Memory B cell (primary cell): ENCODE measurements at regions not wholly inside any gene's neighbourhood (a gene's known extent, or its start where the extent isn't known, plus 50 kb on each side); places are given as distances from the start of the nearest gene placed in this dataset.
A peak's percentile ranks its signal among the peaks of the same experiment; 100 is the strongest.

ENCODE experiments used
- ATAC-seq: fragments of 150-1000 bp; cut with Tn5 transposase; 2 replicates; pipeline ENCODE4 v1.10.0; 2021; ENCODE audit warnings: low read depth, mild to moderate bottlenecking, moderate library complexity
- DNase-seq, 2 donors: peaks; one replicate each; pipeline ENCODE4 v3.0.0; 2022; ENCODE audit warnings: low spot score in 2 of 2
- H3K27ac Mint-ChIP-seq: one replicate; pipeline ENCODE4 v1.8.0; 2022; ENCODE audit warnings: mild to moderate bottlenecking, moderate library complexity, mixed read lengths
- H3K27me3 Mint-ChIP-seq: one replicate; pipeline ENCODE4 v1.8.0; 2022; ENCODE audit warnings: mixed read lengths
- H3K36me3 Mint-ChIP-seq: one replicate; pipeline ENCODE4 v1.8.0; 2022; ENCODE audit warnings: mild to moderate bottlenecking, mixed read lengths
- H3K4me1 Mint-ChIP-seq: one replicate; pipeline ENCODE4 v1.8.0; 2022; ENCODE audit warnings: mixed read lengths
- H3K4me3 Mint-ChIP-seq: one replicate; pipeline ENCODE4 v1.8.0; 2022; ENCODE audit warnings: mild to moderate bottlenecking, moderate library complexity, mixed read lengths
- H3K9me3 Mint-ChIP-seq: one replicate; pipeline ENCODE4 v1.8.0; 2022; ENCODE audit warnings: mixed read lengths

DNA sequence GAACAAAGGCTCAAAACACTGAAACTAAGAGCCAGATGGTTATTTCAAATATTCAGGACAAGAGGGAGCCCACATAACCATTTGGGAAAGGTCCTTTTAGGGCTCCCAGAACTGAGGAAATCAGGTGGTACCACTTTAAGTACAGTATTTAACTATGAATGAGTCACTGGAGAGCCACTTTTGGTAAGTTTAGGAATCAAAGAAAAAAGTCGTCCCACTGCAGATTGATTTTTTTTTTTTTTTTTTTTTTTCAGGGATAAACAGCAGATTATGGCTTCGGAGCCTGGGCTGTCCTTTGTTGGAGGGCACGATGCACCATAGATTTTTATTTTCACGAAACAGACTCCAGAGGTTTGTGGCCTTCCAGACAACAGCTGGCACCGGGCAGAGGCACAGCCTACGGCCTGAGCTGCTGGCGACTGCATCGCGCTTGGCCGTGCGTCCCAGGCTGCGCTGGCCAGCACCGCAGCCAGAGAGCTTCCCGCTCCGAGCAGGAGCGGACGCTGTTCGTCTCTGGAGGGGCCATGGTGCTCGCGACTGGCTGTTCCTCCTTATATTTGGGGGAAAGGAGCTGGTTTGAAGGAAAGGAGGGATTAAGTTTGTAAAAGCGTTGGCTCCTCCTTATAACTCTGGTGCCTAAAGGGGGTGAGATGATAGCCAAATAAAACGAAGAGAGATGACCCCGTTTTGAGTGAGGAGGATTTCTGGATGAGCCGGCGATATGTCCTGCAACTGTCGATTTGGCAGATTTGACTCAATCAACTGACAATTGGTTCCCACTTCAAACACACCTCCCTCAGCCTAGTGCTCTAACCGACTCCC, 152.9 kb upstream of the GOLIM4 start:
- ATAC-seq, result no peak
- Mint-ChIP-seq H3K27ac (no peak overlapping the region), H3K4me3 (peak overlapping the region; percentile 76), H3K27me3 (peaks cover 10% of the 10 kb centered on the region), H3K4me1 (peaks cover 11% of the 10 kb centered on the region), H3K9me3 (no peaks in the 10 kb centered on the region), H3K36me3 (no peaks in the 10 kb centered on the region)
- no peak for DNase-seq

DNA sequence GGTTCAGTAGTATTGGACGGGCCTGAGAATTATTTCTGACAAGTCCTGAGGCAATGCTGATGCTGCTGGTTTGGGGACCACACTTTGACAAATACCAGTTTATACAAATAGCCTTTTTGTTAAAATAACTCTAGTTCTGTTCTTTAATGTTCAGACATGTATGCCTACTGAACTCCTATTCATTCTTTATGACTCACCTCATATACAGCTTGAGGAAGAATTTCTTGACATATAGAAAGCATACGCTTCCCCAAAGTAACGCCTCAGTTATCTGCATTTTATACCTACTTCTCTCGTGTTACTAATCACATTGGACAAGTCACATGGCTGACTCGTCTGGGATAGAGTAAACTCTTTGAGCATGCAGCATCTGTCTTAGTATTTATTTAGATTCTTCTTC, 145.4 kb upstream of the GOLIM4 start:
- Mint-ChIP-seq H3K9me3 (peaks cover 2% of the 10 kb centered on the region), H3K27ac (no peak overlapping the region), H3K4me1 (no peaks in the 10 kb centered on the region), H3K27me3 (peaks cover 5% of the 10 kb centered on the region), H3K36me3 (no peaks in the 10 kb centered on the region), H3K4me3 (no peak overlapping the region)
- DNase-seq (no peak), ATAC-seq (no peak)

DNA sequence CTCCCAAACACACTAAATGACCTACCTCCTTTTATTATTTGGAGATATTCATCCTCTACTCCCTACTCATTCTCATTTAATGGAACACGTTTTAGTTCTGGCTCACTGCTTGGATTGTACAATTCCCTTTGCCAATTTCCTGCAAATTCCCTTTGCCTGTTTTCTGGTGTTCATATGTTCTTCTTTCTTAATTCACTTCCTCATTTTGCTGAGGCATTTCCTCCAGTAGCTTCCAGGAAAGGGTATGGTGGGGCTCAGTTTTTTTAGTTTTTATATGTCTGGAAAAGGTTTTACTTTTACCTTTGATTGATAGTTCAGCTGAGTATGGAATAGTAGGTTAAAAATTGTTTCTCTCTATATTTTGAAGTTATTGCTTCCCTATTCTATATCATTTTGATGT, 143.6 kb upstream of the GOLIM4 start:
- no peak overlapping the region for H3K4me3 Mint-ChIP-seq
- H3K36me3 Mint-ChIP-seq, result no peaks in the 10 kb centered on the region
- DNase-seq, result no peak
- no peak for ATAC-seq
- H3K9me3 Mint-ChIP-seq, result peaks cover 2% of the 10 kb centered on the region
- H3K27me3 Mint-ChIP-seq, result peaks cover 5% of the 10 kb centered on the region
- no peak overlapping the region for H3K27ac Mint-ChIP-seq
- H3K4me1 Mint-ChIP-seq, result no peaks in the 10 kb centered on the region

GRCh38 chr3:168233001-168233400, 137.3 kb upstream of the GOLIM4 start:
- ATAC-seq (no peak), DNase-seq (no peak)
- Mint-ChIP-seq H3K4me3 (no peak overlapping the region), H3K27ac (no peak overlapping the region), H3K9me3 (no peaks in the 10 kb centered on the region), H3K4me1 (no peaks in the 10 kb centered on the region), H3K27me3 (no peaks in the 10 kb centered on the region), H3K36me3 (no peaks in the 10 kb centered on the region)

DNA sequence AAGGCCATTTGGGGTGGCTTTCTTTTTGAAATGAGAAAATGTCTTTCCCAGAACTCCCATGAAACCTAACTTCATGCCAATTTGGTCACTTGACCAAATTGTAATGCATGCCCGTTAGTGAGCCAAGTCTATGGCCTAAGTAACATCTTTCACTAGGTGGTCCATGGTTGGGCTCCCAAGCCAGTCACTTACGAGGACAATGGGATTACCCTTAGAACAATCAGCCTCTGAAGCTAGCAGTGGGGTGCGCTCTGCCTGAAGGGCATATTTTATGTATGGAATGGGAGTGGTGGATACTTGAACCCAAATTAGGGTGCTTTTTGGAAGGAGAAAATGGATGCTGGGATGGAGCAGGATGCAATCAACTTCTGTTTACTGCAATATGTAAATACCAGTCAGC, 127.4 kb upstream of the GOLIM4 start:
- H3K4me1 Mint-ChIP-seq, result no peaks in the 10 kb centered on the region
- peaks cover 4% of the 10 kb centered on the region for H3K27me3 Mint-ChIP-seq
- H3K36me3 Mint-ChIP-seq, result no peaks in the 10 kb centered on the region
- no peak overlapping the region for H3K27ac Mint-ChIP-seq
- no peaks in the 10 kb centered on the region for H3K9me3 Mint-ChIP-seq
- no peak overlapping the region for H3K4me3 Mint-ChIP-seq
- DNase-seq (no peak), ATAC-seq (no peak)

GRCh38 chr3:168220556-168220955, 124.8 kb upstream of the GOLIM4 start:
- ATAC-seq, result no peak
- Mint-ChIP-seq H3K9me3 (no peaks in the 10 kb centered on the region), H3K27ac (no peak overlapping the region), H3K27me3 (peaks cover 4% of the 10 kb centered on the region), H3K4me1 (no peaks in the 10 kb centered on the region), H3K4me3 (no peak overlapping the region), H3K36me3 (no peaks in the 10 kb centered on the region)
- DNase-seq, result no peak

- Mint-ChIP-seq H3K4me3 (no peak overlapping the region), H3K36me3 (no peaks in the 10 kb centered on the region), H3K27ac (no peak overlapping the region), H3K9me3 (no peaks in the 10 kb centered on the region), H3K27me3 (peaks cover 4% of the 10 kb centered on the region), H3K4me1 (no peaks in the 10 kb centered on the region)
- DNase-seq (no peak), ATAC-seq (no peak)
These were observed 123.8 kb upstream of the GOLIM4 start for GRCh38 chr3:168219530-168219929.

GRCh38 chr3:168218600-168218999, 122.9 kb upstream of the GOLIM4 start:
- DNase-seq, result no peak
- H3K27me3 Mint-ChIP-seq, result peaks cover 4% of the 10 kb centered on the region
- H3K36me3 Mint-ChIP-seq, result no peaks in the 10 kb centered on the region
- no peak overlapping the region for H3K4me3 Mint-ChIP-seq
- H3K27ac Mint-ChIP-seq, result no peak overlapping the region
- ATAC-seq, result no peak
- peaks cover 3% of the 10 kb centered on the region for H3K4me1 Mint-ChIP-seq
- H3K9me3 Mint-ChIP-seq, result no peaks in the 10 kb centered on the region

DNA sequence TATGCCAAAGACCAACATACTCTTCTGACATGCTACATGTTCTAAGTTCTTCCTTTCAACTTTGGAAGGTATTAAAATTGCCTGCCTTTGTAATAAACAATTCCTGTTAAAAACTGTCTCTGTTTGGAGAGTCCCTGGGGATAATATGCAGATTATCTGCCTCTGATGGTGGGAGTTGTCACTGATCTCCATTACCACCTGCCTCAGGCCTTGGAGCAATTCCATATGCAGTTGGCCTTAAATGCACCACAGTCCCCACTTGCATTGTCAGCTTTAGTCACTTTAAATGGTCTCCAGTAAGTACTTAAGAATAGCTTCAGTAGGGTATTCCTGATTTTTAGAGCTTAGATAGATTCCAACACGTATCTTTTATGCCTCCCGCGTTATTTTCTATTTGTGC, 121.1 kb upstream of the GOLIM4 start:
- H3K4me1 Mint-ChIP-seq, result peaks cover 3% of the 10 kb centered on the region
- no peak for ATAC-seq
- H3K27ac Mint-ChIP-seq, result no peak overlapping the region

GRCh38 chr3:168213920-168214319, 118.2 kb upstream of the GOLIM4 start:
- H3K4me3 Mint-ChIP-seq, result peak overlapping the region; percentile 11
- H3K36me3 Mint-ChIP-seq, result no peaks in the 10 kb centered on the region
- H3K27me3 Mint-ChIP-seq, result no peaks in the 10 kb centered on the region
- no peak for DNase-seq
- no peak for ATAC-seq
- peaks cover 3% of the 10 kb centered on the region for H3K4me1 Mint-ChIP-seq
- H3K27ac Mint-ChIP-seq, result no peak overlapping the region
- no peaks in the 10 kb centered on the region for H3K9me3 Mint-ChIP-seq

More for the DNA sequence above, 121.1 kb upstream of the GOLIM4 start:
- no peak overlapping the region for H3K4me3 Mint-ChIP-seq
- H3K36me3 Mint-ChIP-seq, result no peaks in the 10 kb centered on the region
- peaks cover 2% of the 10 kb centered on the region for H3K27me3 Mint-ChIP-seq
- DNase-seq, result no peak
- no peaks in the 10 kb centered on the region for H3K9me3 Mint-ChIP-seq

DNA sequence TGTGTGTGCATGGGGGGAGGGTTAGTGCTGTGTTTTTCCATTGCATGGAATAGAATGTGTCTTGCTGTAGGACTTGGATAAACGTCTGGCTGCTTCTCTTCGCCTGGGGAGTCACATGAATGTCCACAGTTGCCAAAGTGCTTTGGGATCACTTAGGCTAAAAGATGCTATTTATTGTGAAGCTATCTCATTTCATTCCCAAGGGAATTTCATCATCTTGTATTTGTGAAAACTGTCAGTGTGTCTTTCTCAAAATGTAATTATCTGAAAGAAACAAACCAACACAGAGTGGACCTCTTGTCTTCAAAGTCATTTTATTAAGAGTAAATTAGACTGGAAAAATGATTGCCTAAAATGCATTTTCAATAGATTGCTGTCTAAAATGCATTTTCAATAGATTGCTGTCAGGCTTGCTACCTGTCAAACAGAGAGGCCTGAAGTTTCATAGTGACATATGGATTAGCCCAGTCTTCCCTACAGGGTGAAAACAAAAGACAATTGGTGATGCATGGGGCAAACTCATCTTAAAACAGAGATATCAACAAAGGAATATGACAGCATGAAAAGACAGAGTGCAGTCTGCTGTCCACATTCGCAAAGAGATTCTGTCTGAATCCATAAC, 117.1 kb upstream of the GOLIM4 start:
- ATAC-seq (no peak), DNase-seq (no peak)
- Mint-ChIP-seq H3K27ac (no peak overlapping the region), H3K36me3 (no peaks in the 10 kb centered on the region), H3K4me1 (peaks cover 3% of the 10 kb centered on the region), H3K4me3 (no peak overlapping the region), H3K9me3 (no peaks in the 10 kb centered on the region), H3K27me3 (peaks cover 2% of the 10 kb centered on the region)

DNA sequence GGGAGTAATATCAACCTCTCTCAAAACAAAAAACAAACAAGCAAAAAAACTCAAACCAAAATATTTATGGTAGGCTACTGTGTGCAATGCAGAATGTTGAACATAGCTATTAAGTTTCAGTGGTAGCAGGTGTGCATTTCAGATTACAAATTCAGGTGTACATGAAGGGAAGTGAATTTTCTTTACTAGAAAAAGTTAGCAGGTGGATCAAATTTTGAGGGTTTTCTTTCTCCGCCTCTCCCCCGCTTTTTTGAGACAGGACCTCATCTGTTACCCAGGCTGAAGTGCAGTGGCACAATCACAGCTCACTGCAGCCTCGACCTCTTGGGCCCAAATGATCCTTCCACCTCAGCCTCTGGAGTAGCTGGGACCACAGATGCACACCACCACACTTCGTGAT, 109.7 kb upstream of the GOLIM4 start:
- peaks cover 7% of the 10 kb centered on the region for H3K27me3 Mint-ChIP-seq
- H3K4me3 Mint-ChIP-seq, result no peak overlapping the region
- no peaks in the 10 kb centered on the region for H3K9me3 Mint-ChIP-seq
- H3K36me3 Mint-ChIP-seq, result no peaks in the 10 kb centered on the region
- H3K4me1 Mint-ChIP-seq, result no peaks in the 10 kb centered on the region
- no peak overlapping the region for H3K27ac Mint-ChIP-seq
- ATAC-seq, result no peak
- no peak for DNase-seq

- no peaks in the 10 kb centered on the region for H3K4me1 Mint-ChIP-seq
- H3K27ac Mint-ChIP-seq, result no peak overlapping the region
- DNase-seq (no peak), ATAC-seq (no peak)
- H3K4me3 Mint-ChIP-seq, result no peak overlapping the region
- H3K36me3 Mint-ChIP-seq, result no peaks in the 10 kb centered on the region
- H3K27me3 Mint-ChIP-seq, result peaks cover 2% of the 10 kb centered on the region
- no peaks in the 10 kb centered on the region for H3K9me3 Mint-ChIP-seq
These were observed 101.4 kb upstream of the GOLIM4 start for GRCh38 chr3:168197162-168197561.

- Mint-ChIP-seq H3K4me1 (no peaks in the 10 kb centered on the region), H3K27ac (no peak overlapping the region), H3K9me3 (no peaks in the 10 kb centered on the region), H3K27me3 (peaks cover 2% of the 10 kb centered on the region), H3K4me3 (no peak overlapping the region), H3K36me3 (no peaks in the 10 kb centered on the region)
- ATAC-seq, result no peak
- DNase-seq, result no peak
These were observed 96.1 kb upstream of the GOLIM4 start for GRCh38 chr3:168191856-168192255.

- H3K4me1 Mint-ChIP-seq, result no peaks in the 10 kb centered on the region
- no peak overlapping the region for H3K4me3 Mint-ChIP-seq
- H3K9me3 Mint-ChIP-seq, result no peaks in the 10 kb centered on the region
- no peak for ATAC-seq
- no peak for DNase-seq
- no peak overlapping the region for H3K27ac Mint-ChIP-seq
- no peaks in the 10 kb centered on the region for H3K36me3 Mint-ChIP-seq
- H3K27me3 Mint-ChIP-seq, result peaks cover 4% of the 10 kb centered on the region
These were observed 91.5 kb upstream of the GOLIM4 start for GRCh38 chr3:168187233-168187632.
